ENCODE measurements at regions not wholly inside any gene's neighbourhood (a gene's known extent, or its start where the extent isn't known, plus 50 kb on each side); places are given as distances from the start of the nearest gene placed in this dataset.

- H3K4me1 ChIP-seq, result no peaks in the 10 kb centered on the region
- H3K4me3 ChIP-seq, result no peak overlapping the region
- no peaks in the 10 kb centered on the region for H3K9me3 ChIP-seq (replicated peaks)
- no peaks in the 10 kb centered on the region for H3K27me3 ChIP-seq
- H3K27ac ChIP-seq, result no peak overlapping the region
- no peak for DNase-seq
- no peaks in the 10 kb centered on the region for H3K36me3 ChIP-seq
Measured at GRCh38 chr9:8157683-8158324, 358.2 kb upstream of the DMAC1 start.

DNA sequence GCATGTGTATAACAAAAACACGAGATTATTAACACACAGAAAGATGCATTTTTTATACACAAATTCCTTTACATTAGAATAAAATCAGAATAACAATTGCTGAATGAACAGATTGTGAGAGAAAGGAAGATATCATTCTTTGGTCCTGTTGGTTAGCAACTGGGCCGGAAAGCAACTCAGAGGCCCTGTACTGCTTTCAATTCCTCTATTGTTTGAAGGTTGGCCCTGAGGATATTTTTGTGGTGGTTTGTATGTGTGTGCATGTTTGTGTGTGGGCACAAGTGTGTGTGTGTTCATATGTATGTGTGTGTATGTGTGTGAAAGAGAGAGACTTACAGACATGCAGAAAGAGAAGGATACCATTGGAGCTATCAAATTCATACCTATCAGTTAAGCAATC, 356.8 kb upstream of the DMAC1 start:
- Histone ChIP-seq H3K27ac (no peak overlapping the region), H3K4me3 (no peak overlapping the region), H3K9me3 (replicated peaks) (no peaks in the 10 kb centered on the region)

GRCh38 chr9:8155706-8156105, 356.1 kb upstream of the DMAC1 start:
- Histone ChIP-seq H3K9me3 (replicated peaks) (no peaks in the 10 kb centered on the region), H3K27ac (no peak overlapping the region), H3K4me1 (no peaks in the 10 kb centered on the region), H3K27me3 (no peaks in the 10 kb centered on the region), H3K4me3 (no peak overlapping the region), H3K36me3 (no peaks in the 10 kb centered on the region)
- no peak for DNase-seq

More for the DNA sequence above, 356.8 kb upstream of the DMAC1 start:
- no peak for DNase-seq
- H3K4me1 ChIP-seq, result no peaks in the 10 kb centered on the region
- H3K27me3 ChIP-seq, result no peaks in the 10 kb centered on the region
- no peaks in the 10 kb centered on the region for H3K36me3 ChIP-seq

GRCh38 chr9:8143677-8144076, 344.1 kb upstream of the DMAC1 start:
- no peaks in the 10 kb centered on the region for H3K4me1 ChIP-seq
- no peak for DNase-seq
- H3K4me3 ChIP-seq, result no peak overlapping the region
- H3K36me3 ChIP-seq, result no peaks in the 10 kb centered on the region
- no peaks in the 10 kb centered on the region for H3K27me3 ChIP-seq
- no peak overlapping the region for H3K27ac ChIP-seq
- no peaks in the 10 kb centered on the region for H3K9me3 ChIP-seq (replicated peaks)

GRCh38 chr9:8140557-8140956, 341.0 kb upstream of the DMAC1 start:
- DNase-seq, result no peak
- Histone ChIP-seq H3K4me3 (no peak overlapping the region), H3K27me3 (no peaks in the 10 kb centered on the region), H3K36me3 (no peaks in the 10 kb centered on the region), H3K9me3 (replicated peaks) (no peaks in the 10 kb centered on the region), H3K27ac (no peak overlapping the region), H3K4me1 (no peaks in the 10 kb centered on the region)

- DNase-seq, result no peak
- H3K9me3 ChIP-seq (replicated peaks), result no peaks in the 10 kb centered on the region
- no peaks in the 10 kb centered on the region for H3K27me3 ChIP-seq
- H3K36me3 ChIP-seq, result no peaks in the 10 kb centered on the region
- H3K4me3 ChIP-seq, result no peak overlapping the region
- H3K4me1 ChIP-seq, result no peaks in the 10 kb centered on the region
- no peak overlapping the region for H3K27ac ChIP-seq
Measured at GRCh38 chr9:8139756-8140155, 340.2 kb upstream of the DMAC1 start.

DNA sequence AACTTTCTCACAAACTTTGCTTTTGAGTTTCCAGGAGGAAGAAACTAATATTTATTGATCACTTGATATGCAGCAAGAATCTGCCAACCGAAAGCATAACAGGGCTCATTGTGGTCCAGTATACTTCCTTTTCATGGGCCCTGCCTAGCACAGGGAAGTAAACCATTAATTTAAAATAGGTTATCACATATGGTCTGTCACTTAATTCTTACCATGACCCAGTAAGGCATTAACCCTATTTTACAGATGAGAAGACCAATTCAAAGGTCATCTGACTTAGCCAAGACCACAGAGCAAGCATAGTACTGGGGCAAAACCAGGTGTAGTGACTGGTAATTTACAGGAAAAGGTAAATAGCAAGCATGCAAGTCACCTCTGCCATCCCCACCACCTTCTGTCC, 336.9 kb upstream of the DMAC1 start:
- Histone ChIP-seq H3K36me3 (no peaks in the 10 kb centered on the region), H3K4me1 (no peaks in the 10 kb centered on the region), H3K4me3 (no peak overlapping the region), H3K27ac (no peak overlapping the region), H3K27me3 (no peaks in the 10 kb centered on the region), H3K9me3 (replicated peaks) (no peaks in the 10 kb centered on the region)
- DNase-seq, result no peak

- H3K36me3 ChIP-seq, result no peaks in the 10 kb centered on the region
- no peaks in the 10 kb centered on the region for H3K9me3 ChIP-seq (replicated peaks)
- H3K27me3 ChIP-seq, result no peaks in the 10 kb centered on the region
- no peaks in the 10 kb centered on the region for H3K4me1 ChIP-seq
- no peak overlapping the region for H3K27ac ChIP-seq
- DNase-seq, result no peak
- no peak overlapping the region for H3K4me3 ChIP-seq
Measured at GRCh38 chr9:8134635-8135034, 335.1 kb upstream of the DMAC1 start.

DNA sequence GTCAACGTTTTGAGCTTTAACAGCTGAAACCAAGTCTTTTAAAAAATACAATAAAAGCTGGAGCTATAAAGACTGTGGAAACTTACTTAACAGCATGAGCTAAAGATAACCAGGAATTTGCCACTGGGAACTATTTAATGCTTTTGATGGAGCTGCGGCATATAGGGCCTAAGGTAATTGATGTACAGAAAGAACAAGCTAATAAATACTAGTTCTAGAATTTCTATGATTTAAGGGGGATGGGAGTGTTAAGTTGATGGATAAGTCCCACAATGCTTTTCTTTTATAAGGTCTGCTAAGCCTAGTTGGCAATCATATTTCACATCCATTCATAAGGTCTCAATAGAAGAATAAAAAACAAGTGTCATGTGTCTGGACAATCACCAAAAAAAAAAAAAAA, 334.0 kb upstream of the DMAC1 start:
- H3K9me3 ChIP-seq (replicated peaks), result no peaks in the 10 kb centered on the region
- H3K27ac ChIP-seq, result no peak overlapping the region
- H3K4me1 ChIP-seq, result no peaks in the 10 kb centered on the region
- no peak overlapping the region for H3K4me3 ChIP-seq
- H3K27me3 ChIP-seq, result no peaks in the 10 kb centered on the region
- DNase-seq, result no peak
- no peaks in the 10 kb centered on the region for H3K36me3 ChIP-seq

- Histone ChIP-seq H3K36me3 (no peaks in the 10 kb centered on the region), H3K27ac (no peak overlapping the region), H3K9me3 (replicated peaks) (no peaks in the 10 kb centered on the region), H3K4me3 (no peak overlapping the region), H3K27me3 (no peaks in the 10 kb centered on the region), H3K4me1 (no peaks in the 10 kb centered on the region)
- no peak for DNase-seq
Measured at GRCh38 chr9:8115570-8115969, 316.0 kb upstream of the DMAC1 start.

DNA sequence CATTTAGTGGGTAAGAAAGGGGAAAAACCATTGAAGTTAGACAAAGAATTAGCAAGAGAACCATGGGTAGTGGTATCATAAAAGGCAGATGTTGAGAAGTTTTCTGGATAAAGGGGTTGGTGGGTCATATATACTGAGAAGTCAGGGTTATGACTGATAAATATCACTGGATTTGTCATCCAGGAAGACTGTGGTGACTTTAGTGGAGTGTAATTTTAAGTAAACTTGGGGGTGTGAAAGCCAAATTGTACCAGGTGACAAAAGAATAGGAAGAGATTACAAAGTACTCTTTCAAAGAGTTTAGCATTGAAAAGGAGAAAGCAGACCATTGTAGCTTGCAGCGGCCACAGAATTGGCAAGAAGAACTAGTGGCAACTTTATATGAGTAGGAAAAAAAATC, 315.2 kb upstream of the DMAC1 start:
- no peak for DNase-seq
- Histone ChIP-seq H3K36me3 (no peaks in the 10 kb centered on the region), H3K4me1 (no peaks in the 10 kb centered on the region), H3K27me3 (no peaks in the 10 kb centered on the region), H3K9me3 (replicated peaks) (no peaks in the 10 kb centered on the region), H3K27ac (no peak overlapping the region), H3K4me3 (no peak overlapping the region)

- no peaks in the 10 kb centered on the region for H3K27me3 ChIP-seq
- no peak for DNase-seq
- no peaks in the 10 kb centered on the region for H3K36me3 ChIP-seq
- no peaks in the 10 kb centered on the region for H3K9me3 ChIP-seq (replicated peaks)
- H3K27ac ChIP-seq, result no peak overlapping the region
- H3K4me3 ChIP-seq, result no peak overlapping the region
- H3K4me1 ChIP-seq, result no peaks in the 10 kb centered on the region
Measured at GRCh38 chr9:8106362-8106761, 306.8 kb upstream of the DMAC1 start.

DNA sequence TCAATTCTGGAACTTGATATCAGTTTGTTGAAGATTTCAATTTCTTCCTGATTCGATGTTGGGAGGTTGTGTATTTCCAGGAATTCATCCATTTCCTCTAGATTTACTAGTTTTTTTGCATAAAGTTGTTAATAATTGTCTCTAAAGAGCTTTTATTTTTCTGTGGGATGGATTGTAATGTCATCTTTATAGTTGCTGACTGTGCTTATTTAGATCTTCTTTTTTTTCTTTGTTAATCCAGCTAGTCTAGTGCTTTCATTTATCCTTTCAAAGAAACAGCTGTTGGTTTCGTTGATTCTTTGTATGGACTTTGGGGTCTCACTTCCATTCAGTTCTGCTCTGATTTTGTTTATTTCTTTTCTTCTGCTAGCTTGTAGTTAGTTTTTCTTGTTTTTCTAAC, 302.0 kb upstream of the DMAC1 start:
- H3K27me3 ChIP-seq, result no peaks in the 10 kb centered on the region
- DNase-seq, result no peak
- H3K9me3 ChIP-seq (replicated peaks), result no peaks in the 10 kb centered on the region

DNA sequence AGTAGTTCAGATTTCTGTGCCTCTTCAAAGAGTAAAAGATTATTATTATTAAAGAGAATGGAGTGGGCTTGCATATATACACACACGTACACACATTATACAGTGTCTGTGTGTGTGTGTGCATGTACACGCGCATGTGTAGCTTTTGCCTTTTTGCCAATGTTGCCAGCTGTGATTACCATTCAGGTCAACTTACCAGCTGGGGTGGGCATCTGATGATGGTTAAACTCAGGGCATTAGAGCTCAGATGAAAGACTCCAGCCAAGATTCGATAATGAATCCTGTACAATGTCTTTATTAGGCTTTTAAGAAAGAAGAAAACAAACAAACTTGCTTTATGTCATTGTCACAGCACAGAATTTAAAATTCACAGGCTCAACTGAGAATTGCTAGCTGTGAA, 296.5 kb upstream of the DMAC1 start:
- H3K4me3 ChIP-seq, result no peak overlapping the region
- H3K27ac ChIP-seq, result no peak overlapping the region

More for the DNA sequence above, 302.0 kb upstream of the DMAC1 start:
- Histone ChIP-seq H3K36me3 (no peaks in the 10 kb centered on the region), H3K4me3 (no peak overlapping the region), H3K27ac (no peak overlapping the region), H3K4me1 (no peaks in the 10 kb centered on the region)

GRCh38 chr9:8095672-8096086, 296.1 kb upstream of the DMAC1 start:
- H3K36me3 ChIP-seq, result no peaks in the 10 kb centered on the region
- no peak overlapping the region for H3K4me3 ChIP-seq
- DNase-seq, result no peak
- no peaks in the 10 kb centered on the region for H3K4me1 ChIP-seq
- no peaks in the 10 kb centered on the region for H3K9me3 ChIP-seq (replicated peaks)
- no peak overlapping the region for H3K27ac ChIP-seq
- no peaks in the 10 kb centered on the region for H3K27me3 ChIP-seq

More for the DNA sequence above, 296.5 kb upstream of the DMAC1 start:
- no peaks in the 10 kb centered on the region for H3K9me3 ChIP-seq (replicated peaks)
- H3K27me3 ChIP-seq, result no peaks in the 10 kb centered on the region
- no peak for DNase-seq
- H3K4me1 ChIP-seq, result no peaks in the 10 kb centered on the region
- no peaks in the 10 kb centered on the region for H3K36me3 ChIP-seq

DNA sequence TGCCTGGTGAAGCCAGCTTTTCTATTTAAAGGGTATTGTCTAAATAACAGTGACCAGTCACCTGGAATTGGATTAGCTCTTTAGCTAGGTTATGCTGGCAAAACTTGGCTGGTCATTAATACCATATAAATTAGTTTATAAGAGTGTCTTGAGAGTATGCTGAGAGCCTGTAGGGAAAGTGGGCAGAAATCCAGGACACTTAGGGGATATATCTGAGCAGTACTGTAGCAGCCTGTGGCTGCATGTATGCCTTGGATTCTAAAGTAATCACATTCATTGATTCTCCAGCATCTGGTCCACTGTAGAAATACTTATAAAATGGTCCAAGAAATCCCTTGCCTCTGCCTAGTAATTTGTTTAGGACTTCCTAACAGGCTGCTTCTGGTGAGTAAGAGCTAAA, 288.9 kb upstream of the DMAC1 start:
- Histone ChIP-seq H3K4me3 (no peak overlapping the region), H3K27ac (no peak overlapping the region), H3K4me1 (no peaks in the 10 kb centered on the region), H3K9me3 (replicated peaks) (no peaks in the 10 kb centered on the region), H3K27me3 (no peaks in the 10 kb centered on the region), H3K36me3 (no peaks in the 10 kb centered on the region)
- DNase-seq, result no peak
